ENCODE measurements at regions not wholly inside any gene's neighbourhood (a gene's known extent, or its start where the extent isn't known, plus 50 kb on each side); places are given as distances from the start of the nearest gene placed in this dataset.

DNA sequence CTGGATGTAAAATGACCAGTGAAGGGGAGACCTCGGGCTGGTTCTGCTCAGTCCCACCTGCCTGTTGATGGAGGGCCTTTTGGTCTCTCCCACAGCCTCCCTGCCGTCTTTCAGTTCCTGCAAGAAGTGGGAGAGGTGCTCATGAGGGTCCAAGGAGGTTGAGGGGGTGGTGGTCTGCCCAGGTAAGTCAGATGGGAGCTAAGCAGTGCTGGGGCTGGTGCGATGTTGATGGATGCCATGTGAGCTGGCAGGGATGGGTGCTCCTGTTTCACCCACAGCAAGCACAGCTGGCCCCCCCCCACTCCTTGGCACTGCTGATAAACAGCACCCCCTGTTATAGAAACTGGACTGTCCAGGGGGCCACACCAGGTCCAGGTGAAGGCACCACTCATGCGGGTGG lies 145.6 kb downstream of the NSG2 start:
- DNase-seq (ENCODE audit: low read depth) = no peak

GRCh38 chr5:174191850-174192655 lies 146.5 kb downstream of the NSG2 start:
- DNase-seq (ENCODE audit: low read depth) = no peak

- no peak for DNase-seq (ENCODE audit: low read depth)
These were observed 147.4 kb downstream of the NSG2 start for GRCh38 chr5:174192901-174193300.

DNA sequence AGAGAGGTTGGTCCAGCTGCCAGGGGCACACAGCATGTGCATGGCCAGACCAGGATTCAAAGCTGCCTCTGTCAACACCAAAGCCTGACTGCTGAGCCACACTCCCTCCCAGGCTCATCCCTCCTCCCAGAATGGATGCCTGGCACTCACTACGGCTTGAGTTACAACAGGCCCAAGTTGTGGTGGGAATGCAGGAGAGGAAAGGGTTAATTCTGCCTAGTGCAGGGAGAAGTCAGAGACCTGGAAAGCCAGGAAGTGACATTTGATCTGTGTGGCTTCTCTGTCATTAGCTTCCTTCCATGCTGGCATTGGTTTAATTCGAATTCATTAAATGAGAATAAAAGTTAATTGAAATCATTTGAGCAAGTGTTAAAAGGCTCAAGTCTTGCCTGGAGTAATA lies 150.0 kb downstream of the NSG2 start:
- DNase-seq (ENCODE audit: low read depth) = no peak

GRCh38 chr5:174197929-174198328 lies 152.4 kb downstream of the NSG2 start:
- no peak for DNase-seq (ENCODE audit: low read depth)

GRCh38 chr5:174198541-174198940 lies 153.0 kb downstream of the NSG2 start:
- no peak for DNase-seq (ENCODE audit: low read depth)

GRCh38 chr5:174202996-174203395 lies 157.5 kb downstream of the NSG2 start:
- DNase-seq (ENCODE audit: low read depth) = no peak

DNA sequence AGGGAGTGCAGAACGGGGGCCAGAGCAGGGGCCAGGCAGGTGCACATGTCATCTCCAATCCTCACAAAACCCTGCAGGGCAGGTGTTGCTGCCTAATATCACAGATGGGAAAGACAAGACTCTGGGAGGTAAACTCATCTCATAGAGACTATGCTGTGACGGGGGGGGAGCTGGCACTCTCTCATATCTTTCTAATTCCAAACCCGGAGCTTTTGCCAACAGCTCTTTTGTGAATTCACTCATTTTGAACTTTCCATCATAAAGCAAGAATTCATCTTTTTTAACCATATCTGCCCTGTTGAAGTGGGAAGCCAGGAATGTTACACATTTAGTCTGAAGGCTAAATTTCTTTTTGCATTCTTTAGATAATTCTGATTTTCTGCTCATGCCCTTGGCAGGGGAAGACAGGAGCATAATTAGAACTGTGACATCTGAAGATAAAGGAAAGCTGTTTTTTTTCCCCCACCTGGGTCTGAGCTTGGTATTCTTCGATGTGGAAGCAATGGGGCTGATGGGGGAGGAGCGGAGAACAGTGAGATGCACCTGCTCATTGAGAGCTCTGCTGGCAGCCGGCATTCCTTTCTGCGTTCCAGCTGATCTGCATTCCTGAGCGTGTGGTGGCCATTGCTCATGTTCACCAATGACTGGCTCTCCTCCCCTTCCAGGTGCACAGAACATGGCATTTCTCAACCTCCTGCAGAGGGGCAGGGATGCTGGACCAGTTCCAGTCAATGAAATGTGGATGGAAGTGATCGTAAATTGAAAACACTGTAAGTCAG lies 159.2 kb downstream of the NSG2 start:
- no peak for DNase-seq (ENCODE audit: low read depth)

DNA sequence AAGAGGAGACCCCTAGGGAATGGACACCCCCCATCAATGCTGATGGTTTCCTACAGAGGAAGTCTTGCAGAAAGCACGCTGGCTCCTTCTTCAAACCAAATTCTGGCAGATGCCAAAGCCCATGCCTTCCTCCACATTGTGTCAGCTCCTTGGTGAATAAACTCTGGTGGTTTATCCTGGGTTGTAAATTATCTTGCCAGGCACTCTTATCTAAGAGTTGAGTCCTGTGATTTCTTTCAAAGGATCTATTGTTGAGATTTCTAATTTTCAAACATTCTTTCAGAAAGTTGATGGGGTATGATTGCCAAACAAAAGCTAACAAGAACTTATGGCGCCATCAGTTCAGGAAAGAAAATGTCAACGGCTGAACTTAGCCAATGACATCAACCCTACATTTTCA lies 160.4 kb downstream of the NSG2 start:
- DNase-seq (ENCODE audit: low read depth) = no peak

- no peak for DNase-seq (ENCODE audit: low read depth)
These were observed 165.2 kb downstream of the NSG2 start for GRCh38 chr5:174210596-174211276.

DNA sequence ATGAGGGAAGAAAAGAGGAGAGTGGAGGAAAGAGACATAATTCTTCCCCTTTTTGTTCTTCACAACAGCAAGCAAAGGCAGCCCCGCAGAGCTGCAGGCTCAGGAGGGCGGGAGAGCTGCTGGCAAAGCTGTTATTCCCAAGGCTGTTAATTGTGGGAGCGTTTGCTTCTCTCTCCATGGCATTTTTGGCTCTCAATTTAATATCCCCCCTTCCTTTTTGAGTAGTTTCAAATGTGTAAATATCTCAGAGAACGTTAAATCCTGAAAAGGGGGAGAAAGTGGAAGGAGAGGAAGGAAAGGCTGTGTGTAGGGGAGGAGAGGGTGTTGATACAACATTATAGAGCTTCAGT lies 165.7 kb downstream of the NSG2 start:
- no peak for DNase-seq (ENCODE audit: low read depth)

DNA sequence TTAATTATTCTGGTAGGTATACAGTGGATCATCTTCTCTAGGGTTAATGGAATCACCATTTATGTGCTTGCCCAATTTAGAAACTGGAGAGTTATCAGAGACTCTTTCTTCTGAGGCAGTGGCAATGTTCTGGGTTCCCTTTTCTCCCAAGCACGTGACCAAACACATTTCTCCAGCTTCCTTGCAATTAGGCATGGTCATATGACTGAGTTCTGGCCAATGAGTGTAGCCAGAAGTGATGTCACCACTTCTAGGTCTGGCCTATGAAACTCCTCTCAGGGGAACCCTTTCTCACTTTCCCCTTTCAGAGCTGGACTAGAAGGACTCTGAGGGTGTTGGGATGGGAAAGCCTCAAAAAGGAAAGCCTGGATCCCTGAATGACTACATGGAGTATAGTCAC lies 172.0 kb downstream of the NSG2 start:
- DNase-seq (ENCODE audit: low read depth) = no peak

GRCh38 chr5:174218162-174218561 lies 172.7 kb downstream of the NSG2 start:
- DNase-seq (ENCODE audit: low read depth) = no peak

DNA sequence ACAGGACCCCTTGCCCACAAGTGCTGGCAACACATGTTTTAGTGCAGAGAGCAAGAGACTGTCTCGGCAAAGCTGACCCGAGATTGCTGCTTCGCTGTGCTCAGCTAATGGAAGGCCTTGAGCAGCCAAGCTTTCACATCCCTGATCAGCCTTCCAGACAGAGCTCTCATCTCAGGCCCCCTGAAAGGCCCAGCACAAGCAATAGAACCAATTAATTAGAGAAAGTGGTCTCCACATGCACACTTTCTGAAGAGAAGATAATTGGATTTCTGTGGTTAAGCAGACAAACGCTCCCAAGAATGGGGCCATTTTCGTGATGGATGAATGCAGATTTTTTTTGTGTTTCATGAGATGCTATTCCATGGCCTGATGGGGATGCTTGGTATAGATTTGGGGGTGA lies 174.9 kb downstream of the NSG2 start:
- no peak for DNase-seq (ENCODE audit: low read depth)

DNA sequence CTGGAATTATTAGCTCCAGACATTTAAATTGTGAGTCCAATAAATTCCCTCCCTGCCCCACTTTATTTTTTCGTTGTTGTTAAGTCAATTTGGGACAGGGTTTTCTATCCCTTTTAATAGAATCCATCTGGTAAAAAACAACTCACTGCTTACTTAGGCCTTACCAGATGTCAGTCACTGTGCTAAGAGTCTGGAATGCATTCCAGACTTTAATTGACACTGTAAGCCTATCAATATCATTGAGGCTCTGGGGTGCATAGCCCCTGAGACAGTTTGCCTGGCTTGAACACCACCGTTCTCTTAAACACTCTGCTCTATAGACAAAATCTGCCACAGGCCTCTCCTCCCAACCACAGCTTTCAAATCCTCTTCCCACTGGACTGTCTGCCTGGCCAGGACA lies 175.9 kb downstream of the NSG2 start:
- DNase-seq (ENCODE audit: low read depth) = no peak

DNA sequence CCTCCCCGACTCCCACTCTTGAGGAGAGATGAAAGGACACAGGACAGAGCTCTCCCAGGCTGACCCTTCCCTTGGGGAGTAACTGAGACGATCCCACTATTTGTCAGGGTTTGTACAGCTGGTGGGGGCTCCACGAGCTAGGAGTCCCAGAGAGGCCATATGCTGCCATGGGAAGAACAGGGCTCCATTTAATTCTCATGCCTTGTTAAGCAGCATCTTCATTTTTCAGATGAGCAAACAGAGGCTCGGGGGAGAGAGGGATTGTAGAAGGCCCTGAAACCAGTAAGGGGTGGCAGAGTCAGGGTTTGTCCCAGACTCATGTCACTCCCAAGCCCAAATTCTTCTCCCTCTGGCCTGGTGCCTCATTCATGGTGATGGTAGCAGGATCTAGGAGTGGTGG lies 176.4 kb downstream of the NSG2 start:
- DNase-seq (ENCODE audit: low read depth) = no peak

- DNase-seq (ENCODE audit: low read depth) = no peak
These were observed 177.4 kb downstream of the NSG2 start for GRCh38 chr5:174222891-174223290.

DNA sequence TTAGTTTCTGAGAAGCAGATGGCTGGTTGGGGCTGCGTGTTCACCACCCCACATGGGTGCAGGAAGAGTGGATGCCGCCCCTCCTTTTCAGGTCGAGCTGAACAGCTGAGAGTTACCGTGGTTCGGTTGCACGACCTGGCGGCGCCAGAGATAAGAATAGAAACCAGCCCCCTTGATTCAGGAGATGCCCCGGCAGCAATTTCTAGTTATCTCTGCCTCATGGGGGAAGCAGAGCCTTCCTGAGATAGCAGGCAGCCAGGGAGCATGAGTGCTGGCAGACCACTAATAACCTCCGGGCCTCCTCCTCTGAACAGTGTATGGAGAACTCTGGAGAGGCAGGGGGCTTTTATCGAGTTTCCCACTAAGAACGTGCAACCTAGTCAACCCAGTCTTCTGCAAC lies 177.8 kb downstream of the NSG2 start:
- no peak for DNase-seq (ENCODE audit: low read depth)

GRCh38 chr5:174229068-174229467 lies 183.6 kb downstream of the NSG2 start:
- no peak for DNase-seq (ENCODE audit: low read depth)

DNA sequence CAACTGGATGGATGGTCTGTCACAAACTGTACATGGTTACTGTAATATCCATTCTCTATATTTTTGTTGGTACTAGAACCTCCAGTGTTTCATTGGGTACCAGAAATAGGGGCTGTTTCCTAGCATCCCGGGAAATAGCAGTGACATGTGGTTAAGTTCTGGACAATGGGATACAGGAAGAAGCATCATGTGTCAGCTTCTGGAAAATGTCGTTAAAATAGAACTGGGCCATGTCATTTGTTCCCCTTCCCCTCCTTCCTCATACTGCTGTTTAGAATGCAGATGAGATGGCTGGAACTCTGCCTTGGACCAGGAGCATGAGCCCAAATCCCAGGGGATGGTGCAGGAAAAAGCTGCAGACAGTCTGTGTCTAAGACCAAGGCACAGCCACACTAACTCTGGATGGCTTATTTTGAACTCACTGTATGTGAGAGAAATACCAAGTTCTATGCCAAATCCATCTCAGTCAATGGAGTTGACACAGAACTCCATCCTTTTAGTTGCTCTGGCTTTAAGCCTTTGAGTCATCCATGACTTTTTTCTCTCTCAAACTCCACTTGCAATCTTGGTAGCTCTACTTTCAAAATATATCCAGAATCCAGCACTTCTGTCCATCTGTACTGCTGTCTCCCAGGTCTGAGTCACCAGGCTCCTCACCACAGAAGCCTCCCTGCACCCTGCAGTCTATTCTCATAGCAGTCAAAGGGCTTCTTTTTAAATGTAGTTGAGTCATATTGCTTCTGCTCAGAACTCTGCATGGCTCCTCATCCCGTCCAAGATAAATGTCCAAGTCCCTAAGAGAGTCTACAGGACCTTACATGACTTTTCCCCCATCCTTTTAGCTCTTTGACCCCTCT lies 184.2 kb downstream of the NSG2 start:
- DNase-seq (ENCODE audit: low read depth) = no peak

DNA sequence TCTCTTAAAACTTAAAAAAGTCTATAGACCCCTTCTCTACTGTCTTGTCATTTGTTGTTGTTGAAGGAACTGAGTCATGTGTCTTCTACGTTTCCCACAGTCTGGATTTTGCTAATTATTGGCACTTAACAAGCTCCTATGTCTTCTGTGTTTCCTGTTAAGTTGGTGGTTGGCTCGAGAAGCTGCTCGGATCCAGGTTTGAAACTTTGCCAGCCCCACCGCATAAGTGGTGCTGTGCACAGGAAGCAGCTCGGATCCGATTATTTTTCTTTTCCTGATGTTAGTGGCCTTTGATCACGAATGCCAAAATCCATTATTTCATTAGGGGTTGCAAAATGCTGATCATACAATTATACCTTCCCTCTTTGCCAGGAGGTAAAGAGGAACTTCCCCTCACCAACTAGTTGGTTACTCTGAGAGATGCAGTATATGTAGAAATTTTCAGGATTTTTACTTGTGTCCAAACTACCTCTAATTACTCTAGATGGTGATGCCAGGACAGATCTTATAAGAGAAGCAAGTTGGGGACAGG lies 186.5 kb downstream of the NSG2 start:
- DNase-seq (ENCODE audit: low read depth) = no peak

GRCh38 chr5:174234388-174234787 lies 188.9 kb downstream of the NSG2 start:
- DNase-seq (ENCODE audit: low read depth) = no peak
